Kidney epithelial cell (primary cell): ENCODE measurements at regions not wholly inside any gene's neighbourhood (a gene's known extent, or its start where the extent isn't known, plus 50 kb on each side); places are given as distances from the start of the nearest gene placed in this dataset.

ENCODE experiments used
- DNase-seq: peaks from one replicate; pipeline ENCODE4 v3.0.0-alpha.2; 2010; ENCODE audit warnings: low read depth
- H3K27me3 ChIP-seq: 2 replicates; pipeline ENCODE4 v1.6.0; 2011; ENCODE audit warnings: low read length; ENCODE audit not compliant: control insufficient read depth, insufficient read depth
- H3K36me3 ChIP-seq: 2 replicates; pipeline ENCODE4 v1.5.1; 2011; ENCODE audit warnings: low read length; ENCODE audit not compliant: control insufficient read depth, insufficient read depth
- H3K4me3 ChIP-seq: 2 replicates; pipeline ENCODE4 v1.5.1; 2011; ENCODE audit warnings: low read depth, mild to moderate bottlenecking, control low read depth, low read length
- TF ChIP-seq, protein P1 (sequence below): IDR thresholded peaks from 2 replicates; pipeline ENCODE4 v1.5.1; 2011; ENCODE audit warnings: mild to moderate bottlenecking, moderate library complexity, low read length, control low read depth, inconsistent platforms; ENCODE audit not compliant: insufficient read depth, poor library complexity, severe bottlenecking

GRCh38 chr16:5979905-5980550 is 882.4 kb upstream of the EEF2KMT start:
- Histone ChIP-seq H3K27me3 (no peaks in the 10 kb centered on the region), H3K36me3 (no peaks in the 10 kb centered on the region), H3K4me3 (no peak overlapping the region)
- TF ChIP-seq, protein P1, sequence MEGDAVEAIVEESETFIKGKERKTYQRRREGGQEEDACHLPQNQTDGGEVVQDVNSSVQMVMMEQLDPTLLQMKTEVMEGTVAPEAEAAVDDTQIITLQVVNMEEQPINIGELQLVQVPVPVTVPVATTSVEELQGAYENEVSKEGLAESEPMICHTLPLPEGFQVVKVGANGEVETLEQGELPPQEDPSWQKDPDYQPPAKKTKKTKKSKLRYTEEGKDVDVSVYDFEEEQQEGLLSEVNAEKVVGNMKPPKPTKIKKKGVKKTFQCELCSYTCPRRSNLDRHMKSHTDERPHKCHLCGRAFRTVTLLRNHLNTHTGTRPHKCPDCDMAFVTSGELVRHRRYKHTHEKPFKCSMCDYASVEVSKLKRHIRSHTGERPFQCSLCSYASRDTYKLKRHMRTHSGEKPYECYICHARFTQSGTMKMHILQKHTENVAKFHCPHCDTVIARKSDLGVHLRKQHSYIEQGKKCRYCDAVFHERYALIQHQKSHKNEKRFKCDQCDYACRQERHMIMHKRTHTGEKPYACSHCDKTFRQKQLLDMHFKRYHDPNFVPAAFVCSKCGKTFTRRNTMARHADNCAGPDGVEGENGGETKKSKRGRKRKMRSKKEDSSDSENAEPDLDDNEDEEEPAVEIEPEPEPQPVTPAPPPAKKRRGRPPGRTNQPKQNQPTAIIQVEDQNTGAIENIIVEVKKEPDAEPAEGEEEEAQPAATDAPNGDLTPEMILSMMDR: no peak
- no peak for DNase-seq

DNA sequence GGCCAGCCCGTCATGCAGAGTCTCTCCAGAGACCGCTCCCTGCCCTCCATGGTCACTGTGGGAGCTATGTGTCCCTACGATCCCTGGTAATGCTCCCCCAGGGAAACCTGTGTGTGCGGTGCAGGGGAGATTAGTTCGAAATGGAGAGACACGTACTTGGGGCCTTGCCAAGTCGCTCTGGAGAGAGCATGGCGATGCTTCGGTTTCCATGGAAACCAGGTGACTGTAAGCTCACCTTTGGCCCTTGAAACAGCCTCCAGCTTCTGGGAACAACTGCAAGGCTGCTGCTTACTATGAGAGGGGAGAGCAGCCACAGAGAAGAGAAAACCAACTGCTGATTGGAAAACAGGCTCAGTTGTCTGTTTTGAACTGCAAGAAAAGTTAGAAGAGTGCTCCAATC is 879.7 kb upstream of the EEF2KMT start:
- no peaks in the 10 kb centered on the region for H3K27me3 ChIP-seq
- no peaks in the 10 kb centered on the region for H3K36me3 ChIP-seq
- DNase-seq: no peak
- H3K4me3 ChIP-seq: no peak overlapping the region
- TF ChIP-seq, protein P1: no peak

DNA sequence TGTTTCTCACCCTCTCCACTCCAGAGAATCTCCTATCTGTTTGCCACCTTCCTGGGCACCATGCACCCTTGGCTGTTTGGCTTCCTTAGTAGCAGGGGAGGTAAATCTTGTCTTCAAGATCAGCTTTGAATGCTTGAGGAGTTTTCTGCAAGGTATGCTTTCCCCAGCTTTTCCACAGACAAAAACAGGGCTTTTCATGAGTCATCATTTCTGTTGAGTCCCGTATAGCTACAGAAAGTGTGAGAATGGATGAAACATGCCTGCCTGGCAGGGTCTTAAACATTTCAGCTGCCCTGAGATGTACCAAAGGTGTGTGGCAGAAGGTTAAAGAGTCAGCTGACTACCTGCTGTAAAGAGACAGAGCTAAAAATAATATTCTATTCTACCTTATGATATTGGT is 875.2 kb upstream of the EEF2KMT start:
- Histone ChIP-seq H3K36me3 (no peaks in the 10 kb centered on the region), H3K27me3 (no peaks in the 10 kb centered on the region), H3K4me3 (no peak overlapping the region)
- TF ChIP-seq, protein P1: no peak
- no peak for DNase-seq

- H3K27me3 ChIP-seq: no peaks in the 10 kb centered on the region
- H3K4me3 ChIP-seq: no peak overlapping the region
- TF ChIP-seq, protein P1: no peak
- DNase-seq: no peak
- H3K36me3 ChIP-seq: no peaks in the 10 kb centered on the region
These were observed 874.3 kb upstream of the EEF2KMT start for GRCh38 chr16:5971924-5972323.

GRCh38 chr16:5971106-5971505 is 873.5 kb upstream of the EEF2KMT start:
- DNase-seq: no peak
- TF ChIP-seq, protein P1: no peak
- no peaks in the 10 kb centered on the region for H3K36me3 ChIP-seq
- no peaks in the 10 kb centered on the region for H3K27me3 ChIP-seq
- H3K4me3 ChIP-seq: no peak overlapping the region

GRCh38 chr16:5966004-5966403 is 868.4 kb upstream of the EEF2KMT start:
- DNase-seq: no peak

More at GRCh38 chr16:5966004-5966403, 868.4 kb upstream of the EEF2KMT start:
- H3K36me3 ChIP-seq: no peaks in the 10 kb centered on the region
- H3K27me3 ChIP-seq: no peaks in the 10 kb centered on the region
- TF ChIP-seq, protein P1: no peak
- no peak overlapping the region for H3K4me3 ChIP-seq
